Endodermal cell (in vitro differentiated cells): ENCODE measurements at regions not wholly inside any gene's neighbourhood (a gene's known extent, or its start where the extent isn't known, plus 50 kb on each side); places are given as distances from the start of the nearest gene placed in this dataset.
"Not testable (repeated sequence)": the region's sequence is repeated elsewhere in the genome, so short reads cannot be mapped to it uniquely, and the experiment has no call there.

Experiments used
- DNase-seq: peaks from one replicate; pipeline ENCODE4 v3.0.0-alpha.2; 2017
- H3K27ac ChIP-seq: 2 replicates; pipeline ENCODE4 v1.5.1; 2013; ENCODE audit warnings: mild to moderate bottlenecking, low read depth, low read length, moderate library complexity
- H3K27me3 ChIP-seq: 2 replicates; pipeline ENCODE4 v1.6.1; 2013; ENCODE audit warnings: mild to moderate bottlenecking, low read length, moderate library complexity; ENCODE audit not compliant: insufficient read depth, control insufficient read depth, poor library complexity, severe bottlenecking
- H3K36me3 ChIP-seq: 2 replicates; pipeline ENCODE4 v1.7.0; 2013; ENCODE audit warnings: mild to moderate bottlenecking, low read length, moderate library complexity; ENCODE audit not compliant: control insufficient read depth, insufficient read depth
- H3K4me1 ChIP-seq: one replicate; pipeline ENCODE4 v1.7.0; 2013; ENCODE audit warnings: low read length; ENCODE audit not compliant: control insufficient read depth, insufficient read depth
- H3K4me3 ChIP-seq: 2 replicates; pipeline ENCODE4 v1.5.1; 2013; ENCODE audit warnings: mild to moderate bottlenecking, low read length, moderate library complexity
- H3K9ac ChIP-seq: 2 replicates; pipeline ENCODE4 v1.6.1; 2013; ENCODE audit warnings: mild to moderate bottlenecking, low read length, moderate library complexity; ENCODE audit not compliant: poor library complexity, severe bottlenecking; ENCODE audit errors: extremely low read depth
- H3K9me3 ChIP-seq: 2 replicates; pipeline ENCODE4 v1.6.1; 2013; ENCODE audit warnings: mild to moderate bottlenecking, low read length, moderate library complexity; ENCODE audit not compliant: control insufficient read depth
- H3K27ac Mint-ChIP-seq: 2 replicates; pipeline ENCODE4 v1.8.0; 2020; ENCODE audit warnings: mixed read lengths
- H3K27me3 Mint-ChIP-seq: 2 replicates; pipeline ENCODE4 v1.8.0; 2021; ENCODE audit warnings: mild to moderate bottlenecking, mixed read lengths; ENCODE audit not compliant: insufficient read depth
- H3K36me3 Mint-ChIP-seq: 2 replicates; pipeline ENCODE4 v1.8.0; 2020; ENCODE audit warnings: low read depth, mixed read lengths
- H3K4me1 Mint-ChIP-seq: 2 replicates; pipeline ENCODE4 v1.8.0; 2020; ENCODE audit warnings: mixed read lengths
- H3K4me3 Mint-ChIP-seq: 2 replicates; pipeline ENCODE4 v1.8.0; 2020; ENCODE audit warnings: mild to moderate bottlenecking, moderate library complexity, mixed read lengths
- H3K9me3 Mint-ChIP-seq: 2 replicates; pipeline ENCODE4 v1.8.0; 2020; ENCODE audit warnings: mild to moderate bottlenecking, mixed read lengths
- CTCF ChIP-seq: fragments of 200-600 bp; sonication (generic); conservative IDR thresholded peaks from 2 replicates; pipeline ENCODE4 v1.5.0; 2021; ENCODE audit warnings: antibody characterized with exemption, mild to moderate bottlenecking
- WGBS, 2 experiments: methylation state at CpG; one replicate each; pipeline versions ENCODE4 v1.1.5 to v1.1.7; 2013; ENCODE audit warnings: missing lambda C conversion rate in 2 of 2, mixed read lengths in 1 of 2; ENCODE audit not compliant: insufficient coverage in 1 of 2, insufficient read length in 1 of 2; 5-methylcytosine and 5-hydroxymethylcytosine counted together

- Mint-ChIP-seq H3K36me3 (no peaks in the 10 kb centered on the region), H3K27ac (no peak overlapping the region), H3K27me3 (no peaks in the 10 kb centered on the region), H3K9me3 (no peaks in the 10 kb centered on the region), H3K4me3 (no peak overlapping the region), H3K4me1 (peaks cover 16% of the 10 kb centered on the region)
- Histone ChIP-seq H3K4me1 (no peaks in the 10 kb centered on the region), H3K27ac (no peak overlapping the region), H3K9ac (no peak overlapping the region), H3K27me3 (no peaks in the 10 kb centered on the region), H3K9me3 (no peaks in the 10 kb centered on the region), H3K36me3 (no peaks in the 10 kb centered on the region), H3K4me3 (no peak overlapping the region)
- DNase-seq: no peak
- no peak for TF ChIP-seq CTCF
Measured at GRCh38 chr1:96583903-96584302, 137.7 kb upstream of the PTBP2 start.

GRCh38 chr1:96587222-96587621 lies 134.4 kb upstream of the PTBP2 start:
- Histone ChIP-seq H3K27ac (no peak overlapping the region), H3K4me3 (no peak overlapping the region), H3K27me3 (no peaks in the 10 kb centered on the region), H3K9me3 (no peaks in the 10 kb centered on the region), H3K9ac (no peak overlapping the region), H3K4me1 (no peaks in the 10 kb centered on the region), H3K36me3 (no peaks in the 10 kb centered on the region)
- Mint-ChIP-seq H3K27me3 (no peaks in the 10 kb centered on the region), H3K4me1 (no peaks in the 10 kb centered on the region), H3K36me3 (no peaks in the 10 kb centered on the region), H3K4me3 (no peak overlapping the region), H3K9me3 (no peaks in the 10 kb centered on the region), H3K27ac (no peak overlapping the region)
- no peak for DNase-seq
- 85 to 94% methylated on average over 4 of the region's 4 CpGs for WGBS, 2 experiments
- no peak for TF ChIP-seq CTCF

- Histone ChIP-seq H3K27ac (no peak overlapping the region), H3K9ac (no peak overlapping the region), H3K36me3 (no peaks in the 10 kb centered on the region), H3K4me3 (no peak overlapping the region), H3K27me3 (no peaks in the 10 kb centered on the region), H3K9me3 (no peaks in the 10 kb centered on the region), H3K4me1 (no peaks in the 10 kb centered on the region)
- no peak for DNase-seq
- Mint-ChIP-seq H3K27me3 (no peaks in the 10 kb centered on the region), H3K4me1 (no peaks in the 10 kb centered on the region), H3K27ac (no peak overlapping the region), H3K36me3 (no peaks in the 10 kb centered on the region), H3K4me3 (no peak overlapping the region), H3K9me3 (peaks cover 6% of the 10 kb centered on the region)
- WGBS, 2 experiments: 73% methylated on average over 1 of the region's 1 CpG; no CpG with 5 or more reads in 1 of the 2 experiments
- TF ChIP-seq CTCF: no peak
Measured at GRCh38 chr1:96588416-96588995, 133.1 kb upstream of the PTBP2 start.

GRCh38 chr1:96595530-96595929 lies 126.1 kb upstream of the PTBP2 start:
- not testable (repeated sequence) for H3K4me3 ChIP-seq, H3K27me3 Mint-ChIP-seq, H3K27me3 ChIP-seq, H3K9me3 Mint-ChIP-seq, H3K27ac ChIP-seq, H3K9ac ChIP-seq, DNase-seq, H3K36me3 ChIP-seq, H3K36me3 Mint-ChIP-seq, H3K9me3 ChIP-seq, H3K4me3 Mint-ChIP-seq, H3K4me1 Mint-ChIP-seq, H3K27ac Mint-ChIP-seq, H3K4me1 ChIP-seq
- WGBS, 2 experiments: 98 to 100% methylated on average over 2 of the region's 2 CpGs
